ENCODE measurements at regions not wholly inside any gene's neighbourhood (a gene's known extent, or its start where the extent isn't known, plus 50 kb on each side); places are given as distances from the start of the nearest gene placed in this dataset.

- no peak for TF ChIP-seq ZNF274 (IDR thresholded peaks at IDR 0.05; ENCODE audit: low read length)
- TF ChIP-seq ZNF274 (tag by site-specific recombination; IDR thresholded peaks at IDR 0.05; ENCODE audit: borderline replicate concordance): no peak
- TF ChIP-seq BCL11A (tag by site-specific recombination; IDR thresholded peaks at IDR 0.05; ENCODE audit: low read depth): no peak
- TF ChIP-seq CTCF (tag by site-specific recombination; IDR thresholded peaks at IDR 0.05): no peak
- TF ChIP-seq SP2 (tag by site-specific recombination; IDR thresholded peaks at IDR 0.05): no peak
- TF ChIP-seq KLF9 (tag by site-specific recombination; IDR thresholded peaks at IDR 0.05; ENCODE audit: low read depth): no peak
- no peak for TF ChIP-seq ZIC2 (tag by site-specific recombination; IDR thresholded peaks at IDR 0.05)
- no peak for TF ChIP-seq ZBTB49 (tag by site-specific recombination; IDR thresholded peaks at IDR 0.05; ENCODE audit: low read depth)
- TF ChIP-seq PRDM10 (tag by site-specific recombination; IDR thresholded peaks at IDR 0.05): no peak
- TF ChIP-seq ZNF596 (tag by site-specific recombination; IDR thresholded peaks at IDR 0.05): no peak
- no peak for TF ChIP-seq REST (tag by site-specific recombination; IDR thresholded peaks at IDR 0.05)
- TF ChIP-seq HIC1 (tag by site-specific recombination; IDR thresholded peaks at IDR 0.05): no peak
- no peak for TF ChIP-seq ZNF629 (tag by site-specific recombination; IDR thresholded peaks at IDR 0.05)
Measured at GRCh38 chr2:238616681-238617080, 190.0 kb downstream of the ASB1 start.
